IMR-90 (cell line): ENCODE measurements at regions not wholly inside any gene's neighbourhood (a gene's known extent, or its start where the extent isn't known, plus 50 kb on each side); places are given as distances from the start of the nearest gene placed in this dataset.

Source experiments
- ATAC-seq: fragments of 200-7000 bp; cut with Tn5 transposase; 2 replicates; pipeline ENCODE4 v1.9.1; 2020; ENCODE audit warnings: low read depth, mild to moderate bottlenecking, moderate library complexity
- BruUV-seq: library from RNA; stranded (reverse); fragments of 400-500 nt; replicated peaks from 2 replicates; lab custom pipeline; 2021; lab: Mats Ljungman, UMichigan
- CTCF ChIA-PET: fragments of 300-600 bp; formaldehyde crosslinking; extraction: SDS; loops from one replicate; lab custom pipeline; 2021; ENCODE audit warnings: antibody characterized with exemption; lab: Yijun Ruan, JAX
- POLR2A ChIA-PET: fragments of 300-600 bp; sonication (Branson Sonifier 250); formaldehyde crosslinking; loops from one replicate; lab custom pipeline; 2022; ENCODE audit warnings: antibody characterized with exemption; ENCODE audit not compliant: unreplicated experiment; lab: Charles Lee
- DNase-seq: peaks from one replicate; pipeline ENCODE4 v3.0.0; 2013
- H2AFZ ChIP-seq: replicated peaks from 2 replicates; pipeline ENCODE3; 2013; ENCODE audit warnings: low read length, mild to moderate bottlenecking; ENCODE audit not compliant: poor library complexity
- H2AK5ac ChIP-seq: 2 replicates; pipeline ENCODE4 v1.6.1; 2013; ENCODE audit warnings: low read depth, low read length, inconsistent platforms
- H2AK9ac ChIP-seq: replicated peaks from 2 replicates; pipeline ENCODE3; 2013; ENCODE audit warnings: mild to moderate bottlenecking, low read depth, low read length, moderate library complexity; ENCODE audit not compliant: poor library complexity
- H2BK120ac ChIP-seq: 2 replicates; pipeline ENCODE4 v1.6.1; 2013; ENCODE audit warnings: low read depth, low read length, inconsistent platforms
- H2BK15ac ChIP-seq: 3 replicates; pipeline ENCODE4 v1.6.1; 2013; ENCODE audit warnings: low read depth, low read length, inconsistent platforms
- H2BK20ac ChIP-seq: 2 replicates; pipeline ENCODE4 v1.6.1; 2013; ENCODE audit warnings: low read depth, mild to moderate bottlenecking, inconsistent platforms, low read length, moderate library complexity
- H2BK5ac ChIP-seq: 2 replicates; pipeline ENCODE4 v1.6.1; 2013; ENCODE audit warnings: mild to moderate bottlenecking, low read depth, low read length, inconsistent platforms; ENCODE audit not compliant: poor library complexity, severe bottlenecking
- H3K14ac ChIP-seq: replicated peaks from 2 replicates; pipeline ENCODE4 v1.6.1; 2013; ENCODE audit warnings: low read depth, low read length, inconsistent platforms
- H3K18ac ChIP-seq: 2 replicates; pipeline ENCODE4 v1.6.1; 2013; ENCODE audit warnings: low read depth, low read length, control low read depth
- H3K23ac ChIP-seq: 2 replicates; pipeline ENCODE4 v1.6.1; 2013; ENCODE audit warnings: low read depth, low read length, inconsistent platforms
- H3K27ac ChIP-seq: 2 replicates; pipeline ENCODE4 v1.5.1; 2013; ENCODE audit warnings: mild to moderate bottlenecking, control low read depth, low read length; ENCODE audit not compliant: insufficient read depth
- H3K27me3 ChIP-seq: 2 replicates; pipeline ENCODE4 v1.6.1; 2013; ENCODE audit warnings: low read length; ENCODE audit not compliant: control insufficient read depth, insufficient read depth
- H3K36me3 ChIP-seq: 2 replicates; pipeline ENCODE4 v1.6.1; 2013; ENCODE audit warnings: low read length, mixed read lengths; ENCODE audit not compliant: control insufficient read depth, insufficient read depth
- H3K4ac ChIP-seq: 2 replicates; pipeline ENCODE4 v1.6.1; 2013; ENCODE audit warnings: low read depth, low read length, inconsistent platforms
- H3K4me1 ChIP-seq: 2 replicates; pipeline ENCODE4 v1.6.1; 2013; ENCODE audit warnings: low read length, mixed read lengths; ENCODE audit not compliant: control insufficient read depth, insufficient read depth
- H3K4me2 ChIP-seq: 2 replicates; pipeline ENCODE4 v1.6.1; 2013; ENCODE audit warnings: low read depth, mild to moderate bottlenecking, control low read depth, low read length, moderate library complexity
- H3K4me3 ChIP-seq: 2 replicates; pipeline ENCODE4 v1.5.1; 2013; ENCODE audit warnings: low read depth, mild to moderate bottlenecking, control low read depth, low read length, moderate library complexity; ENCODE audit not compliant: insufficient read depth
- H3K56ac ChIP-seq: 2 replicates; pipeline ENCODE4 v1.6.1; 2013; ENCODE audit warnings: low read length, inconsistent platforms; ENCODE audit not compliant: insufficient read depth; ENCODE audit errors: extremely low read depth
- H3K79me1 ChIP-seq, 2 experiments: 2 replicates each; pipeline ENCODE4 v1.6.1; 2013; ENCODE audit warnings: low read length in 2 of 2, inconsistent platforms in 1 of 2, low read depth in 1 of 2
- H3K9ac ChIP-seq: 2 replicates; pipeline ENCODE4 v1.6.1; 2013; ENCODE audit warnings: low read depth, low read length, control low read depth
- H3K9me1 ChIP-seq: 2 replicates; pipeline ENCODE4 v1.6.1; 2013; ENCODE audit warnings: low read length, inconsistent platforms; ENCODE audit not compliant: insufficient read depth
- H3K9me3 ChIP-seq: 2 replicates; pipeline ENCODE4 v1.6.1; 2013; ENCODE audit warnings: low read length; ENCODE audit not compliant: control insufficient read depth, insufficient read depth
- H4K20me1 ChIP-seq: 2 replicates; pipeline ENCODE4 v1.6.1; 2013; ENCODE audit warnings: low read length, inconsistent platforms; ENCODE audit not compliant: insufficient read depth
- H4K5ac ChIP-seq: 2 replicates; pipeline ENCODE4 v1.6.1; 2013; ENCODE audit warnings: mild to moderate bottlenecking, low read depth, low read length, control low read depth
- H4K8ac ChIP-seq, 2 experiments: 2 replicates each; pipeline ENCODE4 v1.6.1; 2013; ENCODE audit warnings: low read depth in 2 of 2, low read length in 2 of 2, control low read depth in 1 of 2, inconsistent platforms in 1 of 2
- H4K91ac ChIP-seq: 2 replicates; pipeline ENCODE4 v1.6.1; 2013; ENCODE audit warnings: low read depth, low read length, inconsistent platforms; ENCODE audit not compliant: insufficient read depth
- BHLHE40 ChIP-seq: fragments of 150-350 bp; IDR thresholded peaks from 2 replicates; pipeline ENCODE4 v1.6.1; 2016; ENCODE audit warnings: mild to moderate bottlenecking, low read depth, low read length
- CEBPB ChIP-seq: IDR thresholded peaks from 2 replicates; pipeline ENCODE4 v1.6.1; 2012; ENCODE audit warnings: low read depth, low read length, improper control_type of control experiment
- CHD1 ChIP-seq: IDR thresholded peaks from 2 replicates; pipeline ENCODE4 v1.6.1; 2012; ENCODE audit warnings: low read depth, low read length, improper control_type of control experiment
- FOS ChIP-seq: fragments of 150-350 bp; IDR thresholded peaks from 2 replicates; pipeline ENCODE4 v1.6.1; 2016; ENCODE audit warnings: low read depth, low read length
- MAFK ChIP-seq: IDR thresholded peaks from 2 replicates; pipeline ENCODE4 v1.6.1; 2012; ENCODE audit warnings: low read depth, low read length, improper control_type of control experiment
- MAZ ChIP-seq: IDR thresholded peaks from 2 replicates; pipeline ENCODE4 v1.6.1; 2012; ENCODE audit warnings: low read depth, mild to moderate bottlenecking, low read length, improper control_type of control experiment, moderate library complexity, borderline replicate concordance
- MXI1 ChIP-seq: IDR thresholded peaks from 2 replicates; pipeline ENCODE4 v1.6.1; 2012; ENCODE audit warnings: low read depth, mild to moderate bottlenecking, low read length, moderate library complexity, borderline replicate concordance
- NFE2L2 ChIP-seq: fragments of 150-350 bp; IDR thresholded peaks from 2 replicates; pipeline ENCODE4 v1.6.1; 2016; ENCODE audit warnings: low read depth, mild to moderate bottlenecking, low read length
- POLR2A ChIP-seq: IDR thresholded peaks from 2 replicates; pipeline ENCODE4 v1.6.1; 2012; ENCODE audit warnings: mild to moderate bottlenecking, low read depth, low read length
- RAD21 ChIP-seq: IDR thresholded peaks from 2 replicates; pipeline ENCODE4 v1.6.1; 2012; ENCODE audit warnings: low read length, improper control_type of control experiment
- RCOR1 ChIP-seq: IDR thresholded peaks from 2 replicates; pipeline ENCODE4 v1.6.1; 2012; ENCODE audit warnings: mild to moderate bottlenecking, low read length, improper control_type of control experiment; ENCODE audit not compliant: insufficient replicate concordance
- RFX5 ChIP-seq: IDR thresholded peaks from 2 replicates; pipeline ENCODE4 v1.8.0; 2012; ENCODE audit warnings: low read depth, mild to moderate bottlenecking, low read length, moderate library complexity
- SMC3 ChIP-seq: fragments of 150-350 bp; IDR thresholded peaks from 2 replicates; pipeline ENCODE4 v1.6.1; 2016; ENCODE audit warnings: low read depth, mild to moderate bottlenecking, antibody characterized with exemption, low read length, moderate library complexity
- USF2 ChIP-seq: fragments of 150-350 bp; IDR thresholded peaks from 2 replicates; pipeline ENCODE4 v1.6.1; 2017; ENCODE audit warnings: mild to moderate bottlenecking, antibody characterized with exemption, low read length, low read depth
- WGBS, 2 experiments: methylation state at CpG; one replicate each; pipeline versions ENCODE4 v1.1.5 to v1.1.7; 2013; ENCODE audit warnings: missing lambda C conversion rate in 2 of 2; ENCODE audit not compliant: insufficient read length in 1 of 2; ENCODE audit errors: extremely low coverage in 2 of 2; 5-methylcytosine and 5-hydroxymethylcytosine counted together
- dilution Hi-C: fragments of 300-500 bp; cut with HindIII; formaldehyde crosslinking; loops from one replicate; pipeline ENCODE4 v1.14.3; 2018; ENCODE audit warnings: low sequenced_read_pairs; ENCODE audit not compliant: unreplicated experiment
- in situ Hi-C: fragments of 300-500 bp; cut with MboI; formaldehyde crosslinking; loops from 3 replicates; pipeline ENCODE4 v1.14.3; 2019; ENCODE audit warnings: low sequenced_read_pairs, inconsistent platforms, mixed read lengths
- intact Hi-C: fragments of 100-400 bp; cut with micrococcal nuclease; formaldehyde crosslinking; loops from 2 replicates; pipeline ENCODE4 v1.10.0; 2022
- TF ChIP-seq, protein P1 (sequence below): conservative IDR thresholded peaks from 2 replicates; pipeline ENCODE4 v1.5.1; 2012; ENCODE audit warnings: mild to moderate bottlenecking, low read depth, low read length, improper control_type of control experiment
- TF ChIP-seq, protein P2 (sequence below): fragments of 150-350 bp; IDR thresholded peaks from 2 replicates; pipeline ENCODE4 v1.6.1; 2016; ENCODE audit warnings: low read depth, mild to moderate bottlenecking, low read length, moderate library complexity, borderline replicate concordance

DNA sequence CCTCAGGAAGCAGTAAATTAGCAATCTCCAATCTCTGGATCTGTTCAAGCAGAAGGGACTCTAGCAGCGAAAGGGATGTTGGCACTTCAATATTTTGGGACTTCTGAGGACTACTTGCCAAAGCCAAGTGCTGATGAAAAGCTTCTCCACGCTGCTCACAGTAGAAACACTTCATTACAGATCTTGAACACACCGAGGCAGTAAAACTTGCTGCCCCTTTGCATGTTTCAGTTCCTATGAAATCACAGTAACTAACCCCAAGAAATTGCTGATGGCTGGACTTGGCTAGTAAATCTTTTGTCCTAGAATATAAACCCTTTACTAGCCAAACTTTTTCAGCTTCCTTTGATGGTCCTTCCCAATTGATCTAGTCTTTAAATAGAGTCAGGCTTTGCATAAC, 750.5 kb upstream of the GRM7 start:
- H3K23ac ChIP-seq: no peak overlapping the region
- H4K8ac ChIP-seq: no peak overlapping the region
- H3K4me3 ChIP-seq: no peak overlapping the region
- no peak overlapping the region for H4K91ac ChIP-seq
- H2BK5ac ChIP-seq: no peak overlapping the region
- H3K27me3 ChIP-seq: no peaks in the 10 kb centered on the region
- peaks cover 4% of the 10 kb centered on the region; the same call in 1 of the 2 replicates for H3K9me3 ChIP-seq
- H3K14ac ChIP-seq: no peak overlapping the region
- no peak overlapping the region for H2AK9ac ChIP-seq
- POLR2A ChIA-PET: no interaction called here
- H4K20me1 ChIP-seq: no peaks in the 10 kb centered on the region
- no peak overlapping the region for H2BK120ac ChIP-seq
- H2AK5ac ChIP-seq: no peak overlapping the region
- H3K18ac ChIP-seq: no peak overlapping the region
- CTCF ChIA-PET: no interaction called here
- no peak overlapping the region for H3K27ac ChIP-seq
- H3K79me1 ChIP-seq: no peaks in the 10 kb centered on the region
- no peak overlapping the region for H2BK15ac ChIP-seq
- H3K4me2 ChIP-seq: no peak overlapping the region
- BruUV-seq: no TSS peak
- no peaks in the 10 kb centered on the region for H3K36me3 ChIP-seq
- dilution Hi-C loops (no loop called here), in situ Hi-C loops (no loop called here), intact Hi-C loops (no loop called here)
- no peak for DNase-seq
- ATAC-seq: no peak
- TF ChIP-seq MAFK (no peak), FOS (no peak), USF2 (no peak), BHLHE40 (no peak), CHD1 (no peak), SMC3 (no peak), MXI1 (no peak), CEBPB (no peak), RAD21 (no peak), RCOR1 (no peak), RFX5 (no peak), POLR2A (no peak), NFE2L2 (no peak), MAZ (no peak)
- TF ChIP-seq, protein P1, sequence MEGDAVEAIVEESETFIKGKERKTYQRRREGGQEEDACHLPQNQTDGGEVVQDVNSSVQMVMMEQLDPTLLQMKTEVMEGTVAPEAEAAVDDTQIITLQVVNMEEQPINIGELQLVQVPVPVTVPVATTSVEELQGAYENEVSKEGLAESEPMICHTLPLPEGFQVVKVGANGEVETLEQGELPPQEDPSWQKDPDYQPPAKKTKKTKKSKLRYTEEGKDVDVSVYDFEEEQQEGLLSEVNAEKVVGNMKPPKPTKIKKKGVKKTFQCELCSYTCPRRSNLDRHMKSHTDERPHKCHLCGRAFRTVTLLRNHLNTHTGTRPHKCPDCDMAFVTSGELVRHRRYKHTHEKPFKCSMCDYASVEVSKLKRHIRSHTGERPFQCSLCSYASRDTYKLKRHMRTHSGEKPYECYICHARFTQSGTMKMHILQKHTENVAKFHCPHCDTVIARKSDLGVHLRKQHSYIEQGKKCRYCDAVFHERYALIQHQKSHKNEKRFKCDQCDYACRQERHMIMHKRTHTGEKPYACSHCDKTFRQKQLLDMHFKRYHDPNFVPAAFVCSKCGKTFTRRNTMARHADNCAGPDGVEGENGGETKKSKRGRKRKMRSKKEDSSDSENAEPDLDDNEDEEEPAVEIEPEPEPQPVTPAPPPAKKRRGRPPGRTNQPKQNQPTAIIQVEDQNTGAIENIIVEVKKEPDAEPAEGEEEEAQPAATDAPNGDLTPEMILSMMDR: no peak
- TF ChIP-seq, protein P2, sequence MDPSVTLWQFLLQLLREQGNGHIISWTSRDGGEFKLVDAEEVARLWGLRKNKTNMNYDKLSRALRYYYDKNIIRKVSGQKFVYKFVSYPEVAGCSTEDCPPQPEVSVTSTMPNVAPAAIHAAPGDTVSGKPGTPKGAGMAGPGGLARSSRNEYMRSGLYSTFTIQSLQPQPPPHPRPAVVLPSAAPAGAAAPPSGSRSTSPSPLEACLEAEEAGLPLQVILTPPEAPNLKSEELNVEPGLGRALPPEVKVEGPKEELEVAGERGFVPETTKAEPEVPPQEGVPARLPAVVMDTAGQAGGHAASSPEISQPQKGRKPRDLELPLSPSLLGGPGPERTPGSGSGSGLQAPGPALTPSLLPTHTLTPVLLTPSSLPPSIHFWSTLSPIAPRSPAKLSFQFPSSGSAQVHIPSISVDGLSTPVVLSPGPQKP: no peak
- H3K4ac ChIP-seq: no peak overlapping the region
- 0% methylated on average over 1 of the region's 3 CpGs; no CpG with 5 or more reads in 1 of the 2 experiments for WGBS, 2 experiments
- H3K56ac ChIP-seq: no peak overlapping the region
- H2AFZ ChIP-seq: no peak overlapping the region
- H3K9ac ChIP-seq: no peak overlapping the region
- no peaks in the 10 kb centered on the region for H3K4me1 ChIP-seq
- no peaks in the 10 kb centered on the region for H3K9me1 ChIP-seq
- no peak overlapping the region for H4K5ac ChIP-seq
- no peak overlapping the region for H2BK20ac ChIP-seq
